GM19395 (cell line): ENCODE measurements at regions not wholly inside any gene's neighbourhood (a gene's known extent, or its start where the extent isn't known, plus 50 kb on each side); places are given as distances from the start of the nearest gene placed in this dataset.
"Not testable (repeated sequence)": the region's sequence is repeated elsewhere in the genome, so short reads cannot be mapped to it uniquely, and the experiment has no call there.

Source experiments
- ATAC-seq: cut with Tn5 transposase; IDR thresholded peaks from one replicate; pipeline ENCODE4 v1.9.1; 2021; ENCODE audit warnings: mild to moderate bottlenecking, moderate library complexity; ENCODE audit not compliant: unreplicated experiment

DNA sequence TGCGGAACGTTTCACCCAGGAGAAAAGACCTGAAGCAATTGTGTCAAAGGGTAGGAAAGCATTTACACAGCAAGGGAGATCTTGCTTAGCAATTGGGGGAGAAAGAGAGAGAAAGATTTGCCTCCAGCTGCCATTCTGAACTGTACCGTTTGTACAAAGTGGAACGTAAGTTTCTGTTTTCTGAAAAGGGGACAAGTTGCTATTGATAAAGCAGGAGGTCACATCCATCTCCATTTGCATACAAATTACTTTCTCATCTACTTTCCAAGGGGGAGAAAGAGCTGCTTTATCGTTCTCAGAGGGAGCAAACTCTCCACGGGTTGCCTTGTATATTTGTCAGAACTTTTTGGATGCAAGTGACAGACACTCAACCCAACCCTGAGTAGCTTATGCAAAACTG, 92.0 kb upstream of the CARD11 start:
- ATAC-seq = no peak

DNA sequence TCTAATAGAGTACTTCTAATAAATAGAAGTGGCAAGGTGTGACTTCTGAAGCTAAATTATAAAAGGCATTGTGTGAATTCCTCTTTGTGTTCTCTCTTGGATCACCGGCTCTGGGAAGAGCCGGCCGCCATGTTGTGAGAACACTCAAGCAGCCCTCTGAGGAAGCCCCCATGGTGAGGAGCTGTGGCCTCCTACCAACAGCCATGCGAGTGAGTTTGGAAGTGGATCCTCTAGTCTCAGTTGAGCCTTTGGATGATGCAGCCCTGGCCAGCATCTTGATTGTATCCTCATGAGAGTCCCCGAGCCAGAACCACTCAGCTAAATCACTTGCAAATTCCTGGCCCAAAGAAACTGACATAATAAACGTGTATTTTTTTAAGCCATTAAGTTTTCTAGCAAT, 94.5 kb upstream of the CARD11 start:
- no peak for ATAC-seq

DNA sequence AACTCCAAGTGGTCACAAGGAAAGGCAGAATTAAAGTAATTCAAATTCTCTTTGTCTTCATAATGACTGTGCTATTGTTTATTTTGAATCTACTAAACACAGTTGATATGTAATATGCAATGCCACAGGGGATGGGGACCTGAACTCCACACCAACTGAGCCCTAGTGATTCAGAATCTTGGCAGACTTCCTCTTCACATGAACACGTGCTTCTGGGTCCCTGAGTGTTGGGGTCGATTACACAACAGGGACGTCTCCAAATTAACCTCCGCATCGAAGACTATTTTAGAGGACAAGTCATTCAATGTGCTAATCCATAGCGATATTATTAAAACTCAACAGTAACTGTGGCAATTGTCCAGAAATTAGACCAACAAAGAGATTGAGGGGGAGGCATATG, 95.3 kb upstream of the CARD11 start:
- ATAC-seq = no peak

GRCh38 chr7:3140834-3141233, 97.2 kb upstream of the CARD11 start:
- ATAC-seq = no peak

GRCh38 chr7:3141326-3141725, 97.7 kb upstream of the CARD11 start:
- no peak for ATAC-seq

GRCh38 chr7:3143869-3144775, 100.5 kb upstream of the CARD11 start:
- no peak for ATAC-seq

DNA sequence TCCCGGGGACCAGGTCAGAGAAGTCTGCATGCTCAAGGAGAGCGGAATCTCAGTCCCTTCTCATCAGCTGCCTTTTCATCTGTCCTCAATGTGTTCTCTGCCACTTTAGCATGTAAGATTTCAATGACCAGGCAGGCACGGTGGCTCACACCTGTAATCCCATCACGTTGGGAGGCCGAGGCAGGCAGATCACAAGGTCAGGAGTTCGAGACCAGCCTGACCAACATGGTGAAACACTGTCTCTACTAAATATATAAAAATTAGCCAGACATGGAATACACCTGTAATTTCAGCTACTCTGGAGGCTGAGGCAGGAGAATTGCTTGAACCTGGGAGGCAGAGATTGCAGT, 101.1 kb upstream of the CARD11 start:
- ATAC-seq = not testable (repeated sequence)

- ATAC-seq = no peak
Observed at GRCh38 chr7:3146571-3147226, 103.0 kb upstream of the CARD11 start.

DNA sequence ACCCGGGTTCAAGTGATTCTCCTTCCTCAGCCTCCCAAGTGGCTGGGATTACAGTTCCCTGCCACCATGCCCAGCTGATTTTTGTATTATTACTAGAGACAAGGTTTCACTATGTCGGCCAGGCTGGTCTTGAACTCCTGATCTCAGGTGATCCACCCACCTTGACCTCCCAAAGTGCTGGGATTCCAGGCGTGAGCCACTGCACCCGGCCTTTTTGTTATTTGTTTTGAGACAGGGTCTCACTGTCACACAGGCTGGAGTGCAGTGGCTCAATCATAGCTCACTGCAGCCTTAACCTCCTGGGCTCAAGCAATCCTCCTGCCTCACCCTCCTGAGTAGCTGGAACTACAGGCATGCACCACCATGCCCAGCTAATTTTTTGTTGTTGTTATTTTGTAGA, 104.8 kb upstream of the CARD11 start:
- not testable (repeated sequence) for ATAC-seq

DNA sequence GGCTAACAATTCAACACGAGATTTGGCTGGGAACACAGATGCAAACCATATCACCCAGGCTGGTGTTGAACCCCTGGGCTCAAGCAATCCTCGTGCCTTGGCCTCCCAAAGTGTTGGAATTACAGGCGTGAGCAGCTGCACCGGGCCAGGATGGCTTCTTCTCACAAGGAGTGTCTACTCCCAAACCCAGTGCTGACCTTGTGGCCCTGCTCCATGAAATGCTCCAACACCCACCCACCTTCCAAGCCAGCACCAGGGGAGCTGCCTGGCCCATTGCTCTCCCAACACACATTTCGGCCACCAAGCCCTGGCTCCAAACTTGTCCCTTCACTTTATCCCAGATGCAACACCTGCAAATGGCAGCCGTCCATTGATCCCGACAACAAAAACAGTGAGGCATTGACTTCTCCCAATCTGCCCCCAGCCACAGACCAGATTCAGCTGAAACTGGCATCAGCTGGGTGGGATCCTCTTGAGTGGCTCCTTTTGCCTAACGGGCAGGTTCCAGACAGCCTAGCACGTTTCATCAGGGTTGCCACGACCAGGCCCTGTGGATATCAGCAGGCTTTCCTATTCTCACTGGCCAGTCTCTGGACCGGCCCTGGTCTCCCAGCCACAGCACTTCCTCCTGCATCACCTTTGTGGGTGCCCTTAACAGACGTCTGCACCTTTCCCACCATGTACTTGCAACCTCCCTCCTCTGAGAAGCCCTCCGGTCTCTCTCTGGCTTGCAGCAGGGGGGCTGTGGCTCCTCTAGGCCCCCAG, 105.7 kb upstream of the CARD11 start:
- no peak for ATAC-seq

DNA sequence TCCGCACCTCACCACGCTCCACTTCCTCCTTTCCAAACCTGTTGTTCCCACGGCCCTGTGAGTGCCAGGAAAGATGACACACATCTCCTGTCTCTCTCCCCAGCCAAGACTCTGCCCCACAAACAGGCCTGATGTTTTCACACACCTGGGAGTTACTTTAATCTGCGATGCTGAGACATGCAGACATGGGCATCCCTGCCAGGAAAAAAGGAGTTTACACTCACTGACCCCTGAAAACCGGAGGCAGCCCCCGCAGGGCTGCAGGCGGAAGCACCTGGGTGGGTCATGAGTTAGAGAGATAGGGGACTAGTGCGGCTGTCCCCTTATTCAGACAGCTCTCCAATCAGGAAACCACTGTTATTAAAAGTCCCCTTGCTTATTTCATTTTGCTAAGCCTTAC, 106.4 kb upstream of the CARD11 start:
- ATAC-seq = no peak

DNA sequence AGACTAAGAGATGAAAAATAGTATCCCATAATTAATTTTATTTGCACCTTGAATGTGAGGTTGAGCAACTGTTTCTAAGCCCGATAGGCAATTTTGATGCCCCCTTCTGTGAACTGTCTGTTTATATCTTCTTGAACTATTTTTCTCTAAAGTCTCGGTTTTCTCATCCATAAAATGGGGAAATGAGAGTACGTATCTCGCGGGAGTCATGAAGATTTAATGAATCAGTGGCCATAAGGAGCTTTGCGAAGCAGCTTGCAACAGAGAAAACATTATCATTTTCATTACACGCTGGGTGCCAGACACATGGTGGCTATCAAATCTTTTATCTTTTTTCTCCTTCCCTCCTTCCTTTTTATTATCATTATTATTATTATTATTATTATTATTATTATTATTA, 108.1 kb upstream of the CARD11 start:
- ATAC-seq = no peak

GRCh38 chr7:3152714-3153113, 109.0 kb upstream of the CARD11 start:
- ATAC-seq = no peak

- ATAC-seq = no peak
Observed at GRCh38 chr7:3153118-3153517, 109.5 kb upstream of the CARD11 start.

DNA sequence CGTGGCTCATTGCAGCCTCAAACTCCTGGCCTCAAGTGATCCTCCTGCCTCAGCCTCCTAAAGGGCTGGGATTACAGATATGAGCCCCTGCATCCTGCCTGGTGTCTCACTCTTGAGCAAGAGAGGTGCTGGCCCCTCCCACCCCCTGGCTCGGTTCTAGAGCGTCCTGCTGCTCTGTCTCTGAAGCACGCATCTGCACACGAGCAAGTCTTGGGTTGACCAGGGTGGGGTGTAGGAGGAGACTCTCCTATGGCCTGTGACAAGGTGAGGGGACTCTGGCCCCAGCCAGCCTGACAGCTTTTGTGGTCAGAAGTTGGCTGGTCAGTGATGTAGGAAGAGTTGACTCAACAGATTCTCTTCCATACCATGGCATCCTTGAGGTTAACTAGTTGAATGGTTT, 110.7 kb upstream of the CARD11 start:
- ATAC-seq = no peak

- no peak for ATAC-seq
Observed at GRCh38 chr7:3154881-3155494, 111.3 kb upstream of the CARD11 start.

GRCh38 chr7:3156508-3156907, 112.8 kb upstream of the CARD11 start:
- ATAC-seq = no peak

GRCh38 chr7:3157566-3158287, 114.1 kb upstream of the CARD11 start:
- no peak for ATAC-seq

GRCh38 chr7:3158341-3158760, 114.7 kb upstream of the CARD11 start:
- ATAC-seq = no peak

DNA sequence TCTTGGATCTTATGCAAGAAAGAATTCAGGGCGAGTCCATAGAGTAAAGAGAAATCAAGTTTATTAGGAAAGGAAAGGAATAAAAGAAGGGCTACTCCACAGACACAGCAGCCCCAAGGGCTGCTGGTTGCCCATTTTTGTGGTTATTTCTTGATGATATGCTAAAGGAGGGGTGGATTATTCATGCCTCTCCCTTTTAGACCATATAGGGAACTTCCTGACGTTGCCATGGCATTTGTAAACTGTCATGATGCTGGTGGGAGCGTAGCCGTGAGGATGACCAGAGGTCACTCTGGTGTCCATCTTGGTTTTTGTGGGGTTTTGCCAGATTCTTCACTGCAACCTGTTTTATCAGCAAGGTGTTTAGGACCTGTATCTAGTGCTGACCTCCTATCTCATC, 115.4 kb upstream of the CARD11 start:
- no peak for ATAC-seq

- ATAC-seq = no peak
Observed at GRCh38 chr7:3159445-3159844, 115.8 kb upstream of the CARD11 start.
